ENCODE measurements at regions not wholly inside any gene's neighbourhood (a gene's known extent, or its start where the extent isn't known, plus 50 kb on each side); places are given as distances from the start of the nearest gene placed in this dataset.
"Not testable (repeated sequence)": the region's sequence is repeated elsewhere in the genome, so short reads cannot be mapped to it uniquely, and the experiment has no call there.

- peak; percentile 91 for DNase-seq (ENCODE audit: low read depth)
These were observed 58.7 kb downstream of the EDN1 start for GRCh38 chr6:12348530-12349511.

DNA sequence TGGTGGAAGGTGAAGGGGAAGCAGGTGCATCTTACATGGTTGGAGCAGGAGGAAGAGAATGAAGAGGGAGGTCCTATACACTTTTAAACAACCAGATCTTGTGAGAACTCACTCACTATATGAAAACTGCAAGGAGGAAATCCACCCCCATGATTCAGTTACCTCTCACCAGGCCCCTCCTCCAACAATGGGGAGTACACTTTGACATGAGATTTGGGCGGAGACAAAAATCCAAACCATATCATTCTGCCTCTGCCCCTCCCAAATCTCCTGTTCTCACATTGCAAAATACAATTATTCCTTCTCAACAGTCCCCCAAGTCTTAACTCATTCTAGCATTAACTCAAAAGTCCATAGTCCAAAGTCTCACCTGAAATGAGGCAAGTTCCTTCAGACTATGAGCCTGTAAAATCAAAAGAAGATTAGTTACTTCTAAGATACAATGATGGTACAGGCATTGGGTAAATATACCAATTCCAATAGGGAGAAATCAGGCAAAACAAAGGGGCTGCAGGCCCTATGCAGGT is 60.5 kb downstream of the EDN1 start:
- DNase-seq (ENCODE audit: low read depth) = no peak

DNA sequence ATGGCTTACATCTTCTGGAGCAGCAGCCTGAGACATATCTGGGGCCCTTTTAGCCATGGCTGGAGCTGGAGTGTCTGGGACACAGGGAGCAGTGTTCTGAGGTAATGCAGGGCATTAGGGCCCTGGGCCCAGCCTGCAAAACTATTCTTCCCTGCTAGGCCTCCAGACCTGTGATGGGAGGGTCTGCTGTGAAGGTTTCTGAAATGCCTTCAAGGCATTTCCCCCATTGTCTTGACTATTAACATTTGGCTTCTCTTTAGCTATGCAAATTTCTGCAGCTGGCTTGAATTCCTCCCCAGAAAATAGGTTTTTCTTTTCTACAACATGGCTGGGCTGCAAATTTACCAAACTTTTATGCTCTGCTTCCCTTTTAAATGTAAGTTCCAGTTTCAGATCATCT is 61.5 kb downstream of the EDN1 start:
- no peak for DNase-seq (ENCODE audit: low read depth)

DNA sequence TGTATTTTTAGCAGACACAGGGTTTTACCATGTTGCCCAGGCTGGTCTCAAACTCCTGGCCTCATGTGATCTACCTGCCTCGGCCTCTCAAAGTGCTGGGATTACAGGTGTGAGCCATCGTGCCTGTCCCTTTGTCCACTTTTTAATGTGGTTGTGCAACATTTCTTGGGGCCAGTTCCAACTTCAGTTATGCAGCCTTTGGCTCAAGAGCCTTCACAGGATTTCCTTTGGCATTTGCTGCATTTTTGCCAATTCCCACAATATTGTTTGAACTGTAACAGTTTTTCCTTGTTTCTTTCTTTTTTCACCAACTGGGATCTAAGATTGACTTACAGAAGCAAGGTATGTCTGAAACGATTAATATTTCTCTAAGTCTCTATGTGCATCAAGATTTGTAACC is 63.6 kb downstream of the EDN1 start:
- DNase-seq (ENCODE audit: low read depth) = no peak

DNA sequence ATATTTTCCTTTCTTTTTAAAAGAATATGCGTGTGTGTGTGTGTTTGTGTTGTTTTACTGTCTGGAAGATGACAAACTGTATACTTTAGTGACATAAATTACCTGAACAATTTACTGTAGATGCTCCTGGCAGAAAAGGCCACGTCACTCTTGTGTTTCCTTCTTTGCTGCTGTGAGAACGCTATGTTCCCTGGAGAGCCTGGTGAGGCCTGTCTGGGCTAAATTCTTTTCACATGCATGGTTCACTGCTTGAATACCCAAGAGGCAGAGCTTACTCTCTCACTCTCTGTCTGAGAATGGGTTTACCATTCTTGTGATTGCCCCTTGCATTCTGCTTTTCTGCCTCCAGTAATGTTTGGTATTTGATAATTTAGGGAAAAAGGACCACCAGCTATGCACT is 64.3 kb downstream of the EDN1 start:
- DNase-seq (ENCODE audit: low read depth) = peak; percentile 28

DNA sequence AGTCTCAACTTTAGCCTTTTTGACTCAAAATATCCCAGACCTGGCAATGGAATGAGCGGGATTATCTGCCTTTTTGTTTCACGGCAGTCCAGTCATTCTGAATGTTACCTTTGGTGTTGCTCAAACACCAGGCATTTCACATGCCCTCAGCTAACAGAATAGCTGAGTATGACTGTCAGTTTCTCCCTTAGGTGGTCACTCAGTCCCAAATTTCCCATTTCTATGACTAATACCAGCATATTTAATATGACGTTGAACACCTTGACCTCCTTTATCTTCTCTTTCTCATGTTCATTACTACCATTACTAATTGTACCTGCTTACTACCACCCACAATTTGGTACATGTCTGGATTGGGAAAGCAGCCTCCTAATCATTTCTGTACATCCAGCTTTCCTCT is 65.2 kb downstream of the EDN1 start:
- no peak for DNase-seq (ENCODE audit: low read depth)

DNA sequence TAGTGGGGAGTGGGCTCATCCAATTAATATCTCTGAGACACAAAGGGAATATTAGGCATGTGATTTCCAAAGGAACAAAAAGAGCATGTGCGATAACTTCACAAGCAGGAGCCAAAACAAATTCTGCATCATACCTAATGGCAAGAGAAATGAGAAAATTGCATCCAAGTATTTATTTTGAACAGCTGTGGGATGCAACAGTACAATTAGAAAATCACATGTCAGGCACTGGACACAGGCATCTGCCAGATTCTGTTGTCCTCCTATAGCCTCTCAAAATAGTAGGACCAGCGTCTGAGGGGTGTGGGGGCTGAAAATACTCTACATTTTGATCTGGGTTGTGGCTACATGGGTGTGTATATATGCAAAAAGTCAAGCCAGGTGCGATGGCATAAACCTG is 66.3 kb downstream of the EDN1 start:
- no peak for DNase-seq (ENCODE audit: low read depth)

DNA sequence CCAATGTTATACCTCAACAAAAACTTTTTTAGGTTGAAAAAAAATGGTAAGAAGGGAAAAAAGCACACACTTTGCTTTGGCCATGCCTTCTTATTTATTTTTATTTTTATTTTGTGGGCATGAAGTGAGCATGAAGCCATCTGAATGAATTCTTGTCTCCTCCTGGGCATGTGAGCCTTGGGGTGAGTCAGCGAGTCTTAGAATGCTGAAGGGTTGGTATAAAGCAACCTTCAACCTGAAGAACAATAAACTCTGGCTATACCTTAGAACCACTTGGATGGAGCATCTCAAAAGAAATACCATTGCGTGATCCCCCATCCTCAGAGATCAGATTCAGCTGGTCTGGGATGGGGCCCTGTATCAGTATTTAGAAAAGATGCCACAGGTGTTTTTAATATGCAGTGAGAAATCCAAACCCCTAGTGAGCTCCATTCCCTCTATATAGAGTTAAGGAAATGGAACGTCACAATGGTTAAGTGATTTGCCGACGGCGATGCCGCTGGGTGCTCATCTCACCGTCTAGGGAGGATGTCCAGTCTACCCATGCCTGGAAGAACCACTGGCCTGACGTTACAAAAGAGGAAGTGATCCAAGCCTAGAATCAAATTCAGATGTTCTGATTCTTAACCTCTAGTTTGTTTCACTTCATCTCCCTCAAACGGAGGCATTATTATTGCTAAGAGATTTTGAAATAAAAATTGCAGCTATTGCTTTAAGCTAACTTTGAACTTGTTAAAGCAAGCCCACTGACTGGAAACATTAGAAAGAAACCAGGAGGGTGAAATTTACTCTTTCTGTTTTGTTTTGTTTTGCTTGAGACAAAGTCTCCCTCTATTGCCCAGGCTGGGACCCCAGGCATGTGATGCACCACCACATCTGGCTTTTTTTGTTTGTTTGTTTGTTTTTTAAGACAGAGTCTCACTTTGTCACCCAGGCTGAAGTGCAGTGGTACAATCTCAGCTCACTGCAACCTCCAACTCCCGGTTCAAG is 67.1 kb downstream of the EDN1 start:
- DNase-seq (ENCODE audit: low read depth) = peak; percentile 66

- DNase-seq (ENCODE audit: low read depth) = no peak
These were observed 68.9 kb downstream of the EDN1 start for GRCh38 chr6:12359036-12359435.

DNA sequence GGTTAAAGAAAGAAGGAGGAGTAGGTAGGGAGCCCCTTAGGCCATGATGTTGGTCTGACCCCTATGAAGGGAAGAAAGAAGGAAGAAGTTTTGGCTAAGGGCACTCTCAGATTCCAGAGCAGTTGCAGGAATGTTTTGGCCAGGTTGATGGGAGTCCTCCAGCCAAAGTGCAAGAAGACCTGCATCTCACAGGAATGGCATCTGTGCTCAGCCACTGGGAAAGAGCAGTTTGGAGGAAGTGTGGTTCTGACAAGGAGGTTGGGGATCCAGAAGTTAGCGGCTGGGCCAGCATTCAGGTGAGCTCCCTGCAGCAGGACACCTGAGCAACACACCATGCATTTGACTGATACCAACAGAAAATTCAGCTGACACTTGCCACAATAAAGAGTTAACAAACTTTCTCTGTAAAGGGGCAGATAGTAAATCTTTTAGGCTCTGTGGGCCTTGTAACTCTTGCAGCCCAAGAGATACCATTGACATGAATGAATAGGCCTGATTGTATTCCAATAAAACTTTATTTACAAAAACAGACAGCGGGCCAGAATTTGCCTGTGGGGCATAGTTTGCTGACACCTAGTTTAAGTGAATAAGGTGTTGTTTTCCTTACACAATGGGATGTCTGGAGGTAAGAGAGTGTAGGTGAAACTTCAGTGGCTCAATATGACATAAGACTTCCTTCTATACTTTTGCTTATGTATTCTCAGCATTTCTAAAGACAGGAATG is 71.0 kb downstream of the EDN1 start:
- no peak for DNase-seq (ENCODE audit: low read depth)

- not testable (repeated sequence) for DNase-seq (ENCODE audit: low read depth)
These were observed 73.1 kb downstream of the EDN1 start for GRCh38 chr6:12363277-12363650.

- no peak for DNase-seq (ENCODE audit: low read depth)
These were observed 73.7 kb downstream of the EDN1 start for GRCh38 chr6:12363651-12364381.

- no peak for DNase-seq (ENCODE audit: low read depth)
These were observed 74.5 kb downstream of the EDN1 start for GRCh38 chr6:12364621-12365020.

GRCh38 chr6:12366731-12367130 is 76.6 kb downstream of the EDN1 start:
- no peak for DNase-seq (ENCODE audit: low read depth)

- DNase-seq (ENCODE audit: low read depth) = no peak
These were observed 77.3 kb downstream of the EDN1 start for GRCh38 chr6:12367412-12367811.

- DNase-seq (ENCODE audit: low read depth) = no peak
These were observed 79.2 kb downstream of the EDN1 start for GRCh38 chr6:12369355-12369754.

DNA sequence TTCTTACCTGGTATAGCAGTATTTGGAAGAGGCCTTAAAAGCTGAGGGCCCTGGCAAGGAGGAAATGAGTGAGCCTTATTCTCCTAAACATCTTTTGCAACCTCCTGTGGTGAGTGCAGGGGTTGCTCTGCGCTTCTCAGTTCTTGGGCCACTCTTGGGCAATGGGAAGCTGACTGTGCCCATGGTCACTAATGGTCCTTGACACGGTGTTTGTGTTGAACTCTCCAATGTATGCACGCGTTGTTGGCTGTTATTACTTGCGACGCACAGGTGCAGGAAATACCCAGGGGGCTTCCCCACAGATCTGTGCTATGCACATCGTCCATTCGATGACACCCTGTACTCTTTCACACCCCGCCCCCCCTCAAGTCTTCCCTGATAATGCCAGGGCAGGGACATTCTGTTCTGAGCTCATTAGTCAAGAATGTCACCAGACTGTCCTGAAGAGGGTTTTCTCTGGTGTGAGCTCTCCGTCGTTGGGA is 79.7 kb downstream of the EDN1 start:
- no peak for DNase-seq (ENCODE audit: low read depth)

- no peak for DNase-seq (ENCODE audit: low read depth)
These were observed 81.0 kb downstream of the EDN1 start for GRCh38 chr6:12371151-12371550.

- DNase-seq (ENCODE audit: low read depth) = no peak
These were observed 81.5 kb downstream of the EDN1 start for GRCh38 chr6:12371641-12372146.

- no peak for DNase-seq (ENCODE audit: low read depth)
These were observed 89.0 kb downstream of the EDN1 start for GRCh38 chr6:12379181-12379580.

DNA sequence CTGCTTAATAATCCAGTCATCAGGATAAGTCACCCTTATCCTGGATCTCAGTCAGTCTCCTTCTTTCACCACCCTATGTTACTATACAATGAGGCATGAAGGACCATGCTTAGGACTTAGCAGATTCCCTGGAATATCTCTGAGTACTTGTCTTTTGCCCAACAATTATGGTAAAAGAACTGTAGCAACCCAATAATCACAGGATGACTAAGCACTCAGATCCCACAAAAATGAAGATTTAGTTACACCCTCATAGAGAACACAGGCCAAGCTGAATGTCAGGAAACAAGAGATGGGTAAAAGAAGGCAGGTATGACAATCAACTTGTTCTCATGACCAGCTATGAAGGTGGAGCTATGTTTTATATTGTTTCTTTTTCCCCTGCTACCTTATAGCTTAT is 91.4 kb downstream of the EDN1 start:
- no peak for DNase-seq (ENCODE audit: low read depth)

All from RPMI7951 (cell line).